ENCODE measurements at regions not wholly inside any gene's neighbourhood (a gene's known extent, or its start where the extent isn't known, plus 50 kb on each side); places are given as distances from the start of the nearest gene placed in this dataset.

GRCh38 chr15:62301993-62302675 is 137.0 kb upstream of the C2CD4B start:
- Histone ChIP-seq H3K4me3 (ENCODE audit: insufficient read depth, low read depth, low read length) (no peak overlapping the region), H2AFZ (ENCODE audit: low read depth, low read length) (no peak overlapping the region), H3K4me1 (ENCODE audit: insufficient read depth, low read length) (peaks cover 3% of the 10 kb centered on the region), H3K27me3 (ENCODE audit: insufficient read depth, low read length) (peaks cover 3% of the 10 kb centered on the region), H3K27ac (ENCODE audit: low read depth, low read length) (no peak overlapping the region), H3K79me2 (ENCODE audit: insufficient read depth, low read length) (no peaks in the 10 kb centered on the region), H3K4me2 (ENCODE audit: low read length) (no peak overlapping the region), H3K36me3 (ENCODE audit: insufficient read depth, low read length) (no peaks in the 10 kb centered on the region), H3K9me3 (ENCODE audit: insufficient read depth, low read depth, low read length) (no peaks in the 10 kb centered on the region), H3K9ac (ENCODE audit: low read length) (no peak overlapping the region), H4K20me1 (ENCODE audit: insufficient read depth, low read length) (no peaks in the 10 kb centered on the region)
- TF ChIP-seq EZH2 (IDR thresholded peaks at IDR 0.05; ENCODE audit: insufficient read depth, low read length), result no peak
- TF ChIP-seq CTCF (IDR thresholded peaks at IDR 0.05; ENCODE audit: insufficient read depth, low read depth, low read length), result no peak
- Mint-ChIP-seq H3K4me1 (ENCODE audit: low read depth, unreplicated experiment) (peaks cover 5% of the 10 kb centered on the region), H3K27ac (ENCODE audit: unreplicated experiment) (no peak overlapping the region), H3K4me3 (ENCODE audit: unreplicated experiment) (no peak overlapping the region), H3K27me3 (ENCODE audit: low read depth, unreplicated experiment) (peaks cover 4% of the 10 kb centered on the region), H3K9me3 (ENCODE audit: unreplicated experiment) (no peaks in the 10 kb centered on the region), H3K36me3 (ENCODE audit: low read depth, unreplicated experiment) (no peaks in the 10 kb centered on the region)
- no peak for FAIRE-seq
- no peak for DNase-seq (ENCODE audit: low read depth)

- Mint-ChIP-seq H3K36me3 (ENCODE audit: low read depth, unreplicated experiment) (no peaks in the 10 kb centered on the region), H3K4me1 (ENCODE audit: low read depth, unreplicated experiment) (peaks cover 12% of the 10 kb centered on the region), H3K4me3 (ENCODE audit: unreplicated experiment) (no peak overlapping the region), H3K27ac (ENCODE audit: unreplicated experiment) (peak overlapping the region; percentile 37), H3K27me3 (ENCODE audit: low read depth, unreplicated experiment) (peaks cover 3% of the 10 kb centered on the region), H3K9me3 (ENCODE audit: unreplicated experiment) (peaks cover 2% of the 10 kb centered on the region)
- peaks cover 11% of the 10 kb centered on the region for H3K4me1 ChIP-seq (ENCODE audit: insufficient read depth, low read length)
- no peaks in the 10 kb centered on the region for H3K27me3 ChIP-seq (ENCODE audit: insufficient read depth, low read length)
- DNase-seq (ENCODE audit: low read depth) (peak; percentile 55), FAIRE-seq (no peak)
- H3K4me3 ChIP-seq (ENCODE audit: insufficient read depth, low read depth, low read length), result no peak overlapping the region
- H4K20me1 ChIP-seq (ENCODE audit: insufficient read depth, low read length), result no peaks in the 10 kb centered on the region
- no peaks in the 10 kb centered on the region for H3K79me2 ChIP-seq (ENCODE audit: insufficient read depth, low read length)
- peak overlapping the region; percentile 26 for H2AFZ ChIP-seq (ENCODE audit: low read depth, low read length)
- no peak for TF ChIP-seq EZH2 (IDR thresholded peaks at IDR 0.05; ENCODE audit: insufficient read depth, low read length)
- TF ChIP-seq CTCF (IDR thresholded peaks at IDR 0.05; ENCODE audit: insufficient read depth, low read depth, low read length), result peak; percentile 63
- no peak overlapping the region for H3K9ac ChIP-seq (ENCODE audit: low read length)
- no peaks in the 10 kb centered on the region for H3K9me3 ChIP-seq (ENCODE audit: insufficient read depth, low read depth, low read length)
- no peak overlapping the region for H3K27ac ChIP-seq (ENCODE audit: low read depth, low read length)
- peak overlapping the region; percentile 28 for H3K4me2 ChIP-seq (ENCODE audit: low read length)
- H3K36me3 ChIP-seq (ENCODE audit: insufficient read depth, low read length), result no peaks in the 10 kb centered on the region
Measured at GRCh38 chr15:62306851-62307504, 141.9 kb upstream of the C2CD4B start.

GRCh38 chr15:62307551-62307950 is 142.5 kb upstream of the C2CD4B start:
- Histone ChIP-seq H3K4me2 (ENCODE audit: low read length) (peak overlapping the region; percentile 28), H3K27ac (ENCODE audit: low read depth, low read length) (no peak overlapping the region), H3K79me2 (ENCODE audit: insufficient read depth, low read length) (no peaks in the 10 kb centered on the region), H3K9me3 (ENCODE audit: insufficient read depth, low read depth, low read length) (no peaks in the 10 kb centered on the region), H3K9ac (ENCODE audit: low read length) (no peak overlapping the region), H3K4me1 (ENCODE audit: insufficient read depth, low read length) (peaks cover 11% of the 10 kb centered on the region), H3K4me3 (ENCODE audit: insufficient read depth, low read depth, low read length) (no peak overlapping the region), H3K27me3 (ENCODE audit: insufficient read depth, low read length) (no peaks in the 10 kb centered on the region), H2AFZ (ENCODE audit: low read depth, low read length) (no peak overlapping the region), H4K20me1 (ENCODE audit: insufficient read depth, low read length) (no peaks in the 10 kb centered on the region), H3K36me3 (ENCODE audit: insufficient read depth, low read length) (no peaks in the 10 kb centered on the region)
- Mint-ChIP-seq H3K9me3 (ENCODE audit: unreplicated experiment) (peaks cover 2% of the 10 kb centered on the region), H3K4me1 (ENCODE audit: low read depth, unreplicated experiment) (peaks cover 12% of the 10 kb centered on the region), H3K27me3 (ENCODE audit: low read depth, unreplicated experiment) (no peaks in the 10 kb centered on the region), H3K4me3 (ENCODE audit: unreplicated experiment) (no peak overlapping the region), H3K27ac (ENCODE audit: unreplicated experiment) (peak overlapping the region; percentile 37), H3K36me3 (ENCODE audit: low read depth, unreplicated experiment) (no peaks in the 10 kb centered on the region)
- TF ChIP-seq CTCF (IDR thresholded peaks at IDR 0.05; ENCODE audit: insufficient read depth, low read depth, low read length) (no peak), EZH2 (IDR thresholded peaks at IDR 0.05; ENCODE audit: insufficient read depth, low read length) (no peak)
- FAIRE-seq (peak; percentile 92), DNase-seq (ENCODE audit: low read depth) (peak; percentile 67)
